ENCODE measurements at regions not wholly inside any gene's neighbourhood (a gene's known extent, or its start where the extent isn't known, plus 50 kb on each side); places are given as distances from the start of the nearest gene placed in this dataset.
"Not testable (repeated sequence)": the region's sequence is repeated elsewhere in the genome, so short reads cannot be mapped to it uniquely, and the experiment has no call there.

DNA sequence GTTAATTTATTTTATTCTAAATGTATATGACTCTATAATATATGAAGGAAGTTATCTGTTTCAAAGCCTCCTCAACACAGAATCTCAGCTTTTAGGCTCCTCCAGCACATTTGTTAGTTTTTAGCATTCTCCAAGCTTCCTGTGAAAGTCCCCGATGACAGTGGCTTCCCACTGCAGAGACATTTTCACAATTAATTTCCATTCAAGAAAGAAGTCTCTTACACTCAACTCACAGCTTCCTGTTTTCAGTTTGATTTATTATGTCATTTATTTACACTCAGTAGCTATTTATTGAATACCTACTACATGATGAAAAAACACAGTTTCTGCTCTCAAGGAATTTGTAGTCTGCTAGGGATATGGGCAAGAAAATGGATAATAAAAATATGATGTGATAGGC is 2228.2 kb upstream of the WWC1 start:
- DNase-seq = no peak

DNA sequence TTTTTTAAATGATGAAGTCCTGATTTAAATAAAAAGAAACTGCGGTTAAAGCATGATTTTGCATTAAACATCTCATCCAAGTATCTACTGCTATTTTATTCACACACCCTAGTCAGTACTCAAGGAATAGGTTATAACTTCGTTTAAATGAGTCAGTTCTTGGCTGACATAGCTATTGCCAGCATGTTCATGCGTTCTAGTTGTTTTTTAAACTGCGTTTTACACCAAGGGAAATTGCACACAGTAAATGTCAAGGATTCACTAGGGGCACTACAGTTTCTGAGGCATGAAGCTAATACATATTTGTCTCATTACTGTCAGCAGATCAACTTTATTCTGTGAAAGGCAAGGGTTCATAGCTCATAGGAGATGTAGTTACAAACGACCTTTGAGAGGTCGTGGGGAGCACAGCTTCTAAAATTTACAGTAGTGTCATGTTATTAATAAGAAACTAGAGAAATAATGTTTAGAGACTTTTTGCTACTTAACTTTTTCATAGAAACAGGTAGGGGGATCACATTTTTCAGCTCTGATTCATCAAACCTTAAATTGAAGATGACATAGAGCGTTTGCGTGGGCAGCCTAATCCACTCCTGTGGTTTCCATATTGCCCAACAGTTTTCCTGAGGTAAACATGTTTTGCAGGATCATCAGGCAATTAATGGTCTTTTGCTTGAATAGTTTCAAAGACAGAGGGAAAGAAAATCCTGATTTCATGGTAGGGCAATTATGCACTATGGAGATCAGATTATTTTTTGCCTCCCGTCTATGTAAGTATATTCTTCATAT is 2222.7 kb upstream of the WWC1 start:
- no peak for DNase-seq

DNA sequence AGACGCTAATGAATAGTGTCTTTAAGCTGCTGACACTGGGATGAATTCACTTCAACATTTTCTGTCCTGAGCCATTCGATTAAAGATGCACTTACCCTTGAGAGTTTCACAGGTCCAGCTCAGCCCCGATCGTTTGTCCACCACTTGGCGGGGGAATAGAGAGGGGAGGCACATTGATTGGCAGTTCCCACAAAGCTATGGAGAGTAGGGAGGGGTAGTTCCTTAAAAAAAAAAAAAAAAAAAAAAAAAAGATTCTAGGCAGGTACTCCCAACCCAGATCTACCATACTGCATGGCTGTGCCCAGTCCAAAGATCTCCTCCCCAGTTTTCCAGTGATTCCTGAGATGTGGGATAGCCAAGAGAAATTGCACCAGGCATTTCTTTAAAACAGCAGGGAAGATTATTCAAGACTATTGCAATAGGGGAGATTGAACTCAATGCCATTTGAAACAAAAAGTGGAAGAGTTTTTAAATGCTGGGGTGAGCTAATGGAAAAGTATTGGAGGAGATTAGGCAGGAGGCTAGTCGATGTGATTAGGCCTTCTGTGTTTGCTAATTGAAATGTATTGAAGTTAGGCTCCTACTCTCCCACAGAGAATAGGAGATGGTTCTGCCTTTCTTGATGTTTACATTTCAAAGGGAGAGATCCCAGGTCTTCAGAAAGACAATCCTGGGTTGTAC is 2217.4 kb upstream of the WWC1 start:
- DNase-seq = no peak

DNA sequence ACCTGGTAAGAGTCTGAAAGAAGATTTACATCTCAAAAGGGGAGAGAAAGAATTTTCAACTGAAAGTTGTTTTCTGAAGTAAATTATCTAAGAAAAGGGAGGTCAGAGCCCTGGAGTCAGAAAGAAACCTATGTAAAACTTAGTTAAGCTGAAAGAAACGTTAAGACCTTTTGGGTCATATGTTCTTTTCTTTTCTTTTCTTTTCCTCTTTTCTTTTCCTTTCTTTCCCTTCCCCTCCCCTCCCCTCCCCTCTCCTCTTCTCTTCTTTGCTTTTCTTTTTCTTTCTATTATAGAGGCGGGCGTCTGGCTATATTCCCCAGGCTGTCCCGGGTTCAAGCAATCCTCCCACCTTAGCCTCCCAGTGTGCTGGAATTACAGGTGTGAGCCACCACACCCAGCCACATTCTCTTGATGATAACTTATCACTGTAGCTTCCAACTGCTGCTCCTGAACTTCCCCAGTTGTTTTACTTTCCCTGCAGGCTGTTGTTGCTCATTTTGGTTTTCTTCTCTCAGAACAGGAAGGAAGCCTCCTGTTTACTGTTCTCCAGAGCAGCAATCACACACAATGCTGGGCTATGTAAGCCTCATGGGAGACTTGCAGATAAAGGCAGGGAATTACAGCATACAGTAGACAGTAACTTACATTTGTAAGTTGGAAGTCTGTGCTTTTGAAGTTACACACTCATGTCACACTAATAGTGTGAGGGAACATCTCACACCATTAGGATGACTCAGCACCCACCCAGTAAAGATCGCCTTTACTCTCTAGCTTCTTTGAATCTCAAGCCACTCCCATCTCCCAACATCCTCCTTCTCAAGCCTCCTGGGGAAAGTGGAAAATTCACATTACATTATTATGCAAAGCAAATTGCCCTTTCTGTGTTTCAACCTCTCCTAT is 2216.6 kb upstream of the WWC1 start:
- DNase-seq = no peak

DNA sequence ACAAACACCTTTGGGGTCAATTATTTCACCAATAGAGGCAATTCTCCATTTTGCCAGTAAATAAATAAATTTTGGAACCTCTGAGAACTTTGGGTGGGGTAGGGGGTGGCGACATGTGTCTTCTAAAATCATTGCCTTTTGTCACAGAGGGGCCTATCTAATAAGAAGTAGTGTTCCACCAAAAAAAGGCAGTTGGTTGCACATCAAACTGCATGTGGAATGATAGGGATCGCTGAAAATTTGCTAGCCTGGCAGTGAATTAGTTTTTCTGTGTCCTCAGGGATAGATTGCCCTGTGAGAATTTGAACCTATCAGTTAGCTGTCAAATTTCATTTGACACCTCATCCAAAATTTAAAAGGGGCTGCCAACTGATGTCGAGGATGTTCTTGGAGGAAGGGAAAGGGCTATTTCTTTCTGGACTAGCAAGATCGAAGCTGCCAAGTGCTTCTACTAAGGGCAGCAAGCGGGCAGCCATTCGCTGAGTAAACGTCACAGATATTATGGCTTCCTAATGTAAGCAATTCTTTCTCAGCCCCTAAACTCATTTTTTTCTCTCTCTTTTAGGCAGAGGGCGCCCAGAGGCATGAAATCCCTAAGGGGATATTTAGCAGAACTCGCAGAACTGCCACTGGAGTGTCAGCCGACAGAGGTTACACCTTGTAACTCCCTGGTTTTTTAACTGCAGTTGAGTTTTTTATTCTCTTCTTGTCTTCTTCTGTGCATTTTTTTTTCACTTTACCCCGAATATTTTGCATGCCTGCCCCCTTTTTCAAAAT is 2208.1 kb upstream of the WWC1 start:
- no peak for DNase-seq

DNA sequence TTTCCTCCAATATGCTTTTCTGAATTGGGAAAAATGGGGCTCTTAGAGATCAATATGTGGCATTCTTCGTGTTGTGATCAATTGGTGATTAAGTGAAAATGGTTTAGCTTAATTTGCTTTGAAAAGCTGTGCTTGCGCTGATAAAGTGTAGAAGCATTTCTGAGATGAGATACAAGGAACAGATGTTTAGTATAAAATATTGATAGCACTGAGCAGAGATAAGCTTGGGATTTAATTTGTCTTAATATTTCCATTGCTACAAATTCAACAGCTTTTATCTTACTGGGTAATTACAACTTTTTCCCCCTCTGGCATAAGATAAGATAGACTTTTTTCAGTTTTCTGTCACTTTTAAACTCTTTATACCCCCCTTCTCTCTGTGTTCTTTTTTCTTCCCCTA is 2204.9 kb upstream of the WWC1 start:
- DNase-seq = no peak

DNA sequence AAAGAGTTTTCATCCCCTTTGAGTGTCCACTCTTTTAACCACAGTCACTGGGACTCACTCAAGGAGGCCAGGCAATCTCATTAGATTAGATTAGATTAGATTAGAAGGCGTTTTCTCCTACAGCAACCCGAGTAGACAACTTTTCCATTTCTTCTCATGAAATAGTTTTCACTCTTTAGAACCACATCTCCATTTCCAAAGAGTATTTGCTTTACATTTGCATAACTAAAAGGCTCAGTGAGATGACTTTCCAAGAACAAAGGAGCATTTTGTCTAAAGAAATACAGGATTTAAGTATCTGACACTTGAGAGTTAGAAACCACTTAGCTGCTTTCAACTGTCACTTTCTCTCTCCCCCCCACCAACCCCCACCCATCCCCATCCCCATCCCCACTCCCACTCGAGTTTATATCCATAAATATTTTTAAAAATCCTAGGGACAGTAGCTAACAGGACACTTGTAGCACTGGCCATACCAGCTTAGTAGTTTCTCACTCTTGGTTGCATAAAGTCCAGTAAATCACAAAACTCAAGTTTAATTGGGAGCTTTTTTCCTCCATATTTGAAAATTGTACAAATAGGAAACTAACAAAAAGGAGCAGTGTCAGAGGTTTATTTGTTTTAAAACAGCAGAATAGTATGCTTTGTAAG is 2202.9 kb upstream of the WWC1 start:
- DNase-seq = no peak

DNA sequence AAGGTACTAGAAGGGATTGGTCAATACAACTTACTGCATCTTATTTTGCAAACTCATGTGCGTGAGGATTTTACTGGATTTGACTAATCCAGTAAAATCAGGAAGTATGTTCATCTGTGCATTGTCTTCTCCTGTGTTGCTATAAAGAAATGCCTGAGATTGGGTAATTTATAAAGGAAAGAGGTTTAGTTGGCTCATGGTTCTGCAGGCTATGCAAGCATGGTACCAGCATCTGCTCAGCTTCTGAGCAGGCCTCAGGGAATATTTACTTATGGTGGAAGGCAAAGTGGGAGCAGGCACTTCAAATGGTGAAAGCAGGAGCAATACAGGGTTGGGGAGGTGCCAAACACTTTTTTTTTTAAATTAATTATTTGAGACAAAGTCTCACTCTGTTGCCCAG is 2199.5 kb upstream of the WWC1 start:
- no peak for DNase-seq

DNA sequence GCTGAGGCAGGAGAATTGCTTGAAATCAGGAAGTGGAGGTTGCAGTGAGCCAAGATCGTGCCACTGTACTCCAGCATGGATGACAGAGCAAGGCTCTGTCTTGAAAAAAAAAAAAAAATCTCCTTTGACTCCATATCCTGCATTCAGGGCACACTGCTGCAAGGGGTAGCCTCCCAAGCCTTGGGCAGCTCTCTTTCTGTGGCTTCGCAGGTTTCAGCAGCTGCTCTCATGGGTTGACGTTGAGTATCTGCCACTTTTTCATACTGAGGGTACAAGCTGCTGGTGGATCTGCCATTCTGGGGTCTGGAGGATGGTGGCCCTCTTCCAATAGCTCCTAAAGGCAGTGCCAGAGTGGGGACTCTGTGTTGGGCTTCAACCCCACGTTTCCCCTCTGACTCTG is 2198.1 kb upstream of the WWC1 start:
- DNase-seq = no peak

DNA sequence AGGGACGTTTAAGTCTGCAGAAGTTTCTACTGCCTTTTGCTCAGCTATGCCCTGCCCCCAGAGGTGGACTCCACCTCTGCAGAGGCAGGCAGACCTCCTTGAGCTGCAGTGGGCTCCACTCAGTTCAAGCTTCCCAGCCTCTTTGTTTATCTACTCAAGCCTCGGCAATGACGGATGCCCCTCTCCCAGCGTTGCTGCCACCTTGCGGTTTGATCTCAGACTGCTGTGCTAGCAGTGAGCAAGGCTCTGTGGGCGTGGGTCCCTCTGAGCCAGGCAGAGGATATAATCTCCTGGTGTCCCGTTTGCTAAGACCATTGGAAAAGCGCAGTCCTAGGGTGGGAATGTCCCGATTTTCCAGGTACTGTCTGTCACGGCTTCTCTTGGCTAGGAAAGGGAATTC is 2188.5 kb upstream of the WWC1 start:
- no peak for DNase-seq

DNA sequence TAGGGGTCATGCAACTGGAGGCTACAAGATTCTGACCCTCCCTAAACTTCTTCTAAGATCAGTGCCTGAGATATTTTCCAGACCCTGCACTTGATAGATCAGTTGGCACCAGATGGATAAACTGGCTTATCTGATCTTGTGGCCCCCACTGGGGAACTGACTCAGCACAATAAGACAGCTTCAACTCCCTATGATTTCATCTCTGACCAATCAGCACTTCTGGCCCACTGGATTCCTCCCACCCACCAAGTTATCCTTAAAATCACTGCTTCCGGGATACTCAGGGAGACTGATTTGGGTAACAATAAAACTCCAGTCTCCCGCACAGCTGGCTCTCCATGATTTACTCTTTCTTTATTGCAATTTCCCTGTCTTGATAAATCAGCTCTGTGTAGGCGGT is 2180.4 kb upstream of the WWC1 start:
- no peak for DNase-seq

DNA sequence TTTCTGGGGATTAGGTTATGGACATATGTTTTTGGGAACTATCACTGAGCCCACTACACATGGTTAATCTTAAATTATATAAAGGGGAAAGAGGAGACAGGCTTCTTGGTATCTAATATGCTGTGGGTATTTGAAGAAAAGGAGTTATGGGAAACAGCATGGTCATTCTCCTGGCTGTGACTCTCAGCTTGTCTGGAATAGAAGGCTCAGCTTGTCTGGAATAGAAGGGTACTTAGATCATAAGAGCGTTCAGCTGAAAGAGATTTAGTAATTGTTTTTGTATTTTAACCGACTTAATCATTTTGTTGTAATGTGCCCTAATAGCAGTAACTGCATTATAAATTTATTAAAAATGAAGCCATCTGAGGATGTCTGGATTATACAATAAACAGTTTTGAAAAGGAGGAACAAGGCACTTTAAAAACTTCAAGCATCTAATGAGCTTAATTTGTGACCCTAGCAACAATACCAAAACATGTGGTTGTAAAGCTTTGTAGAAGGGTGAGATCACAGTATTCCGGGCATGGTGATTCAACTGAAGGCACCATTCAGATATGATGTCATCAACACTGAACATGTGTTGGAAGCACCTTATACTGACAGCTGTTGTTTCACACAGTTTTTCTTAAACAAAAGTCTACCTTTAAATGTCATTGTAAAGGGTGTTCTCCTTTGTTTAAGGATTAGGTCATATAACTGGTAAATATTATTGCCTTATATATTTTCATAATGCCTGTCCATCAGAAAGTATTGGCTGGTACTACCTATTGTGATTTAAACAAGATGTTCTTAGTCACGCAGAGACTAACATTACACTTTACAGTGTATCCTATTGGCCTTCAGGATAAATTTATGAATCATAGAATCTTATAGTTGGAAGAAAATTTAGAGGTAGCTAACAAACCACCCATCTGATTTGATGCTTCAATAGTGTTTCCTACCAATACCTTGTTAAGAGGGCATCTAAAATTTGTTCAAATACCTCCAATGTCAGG is 2174.1 kb upstream of the WWC1 start:
- DNase-seq = no peak

DNA sequence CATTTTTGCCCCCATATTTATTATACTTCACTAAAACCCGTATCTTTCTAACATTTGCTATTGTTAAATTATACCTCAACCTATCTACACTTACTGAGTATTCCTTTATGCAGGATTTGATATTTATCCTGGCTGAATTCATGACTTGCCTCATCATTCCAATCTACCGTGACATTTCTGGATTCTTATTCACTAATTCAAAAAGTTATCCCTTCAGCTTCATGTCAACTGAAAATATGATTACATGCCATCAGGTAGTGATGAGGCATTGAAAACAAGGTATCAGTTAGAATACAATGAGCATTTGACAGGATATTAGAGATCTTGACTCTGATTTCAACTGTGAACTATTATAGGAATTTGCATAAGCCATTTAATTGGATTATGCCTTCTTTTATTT is 2171.9 kb upstream of the WWC1 start:
- DNase-seq = no peak

DNA sequence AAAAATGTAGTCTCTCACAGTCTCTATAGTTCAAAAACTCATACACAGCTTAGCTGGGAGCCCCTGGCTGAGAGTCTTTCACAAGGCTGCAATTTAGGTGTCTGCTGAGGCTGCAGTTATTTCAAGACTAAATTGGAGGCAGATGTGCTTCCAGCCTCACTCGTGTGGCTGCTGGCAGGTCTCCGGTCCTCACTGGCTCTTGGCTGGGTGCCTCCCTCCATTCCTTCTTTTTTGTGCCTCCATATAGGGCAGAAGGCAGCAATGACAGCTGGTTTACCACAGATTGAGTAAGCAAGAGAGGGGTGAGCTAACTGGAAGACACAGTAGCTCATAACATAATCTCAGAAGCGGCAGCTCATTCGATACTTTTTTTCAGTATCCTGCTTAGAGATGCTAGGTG is 2167.7 kb upstream of the WWC1 start:
- no peak for DNase-seq

DNA sequence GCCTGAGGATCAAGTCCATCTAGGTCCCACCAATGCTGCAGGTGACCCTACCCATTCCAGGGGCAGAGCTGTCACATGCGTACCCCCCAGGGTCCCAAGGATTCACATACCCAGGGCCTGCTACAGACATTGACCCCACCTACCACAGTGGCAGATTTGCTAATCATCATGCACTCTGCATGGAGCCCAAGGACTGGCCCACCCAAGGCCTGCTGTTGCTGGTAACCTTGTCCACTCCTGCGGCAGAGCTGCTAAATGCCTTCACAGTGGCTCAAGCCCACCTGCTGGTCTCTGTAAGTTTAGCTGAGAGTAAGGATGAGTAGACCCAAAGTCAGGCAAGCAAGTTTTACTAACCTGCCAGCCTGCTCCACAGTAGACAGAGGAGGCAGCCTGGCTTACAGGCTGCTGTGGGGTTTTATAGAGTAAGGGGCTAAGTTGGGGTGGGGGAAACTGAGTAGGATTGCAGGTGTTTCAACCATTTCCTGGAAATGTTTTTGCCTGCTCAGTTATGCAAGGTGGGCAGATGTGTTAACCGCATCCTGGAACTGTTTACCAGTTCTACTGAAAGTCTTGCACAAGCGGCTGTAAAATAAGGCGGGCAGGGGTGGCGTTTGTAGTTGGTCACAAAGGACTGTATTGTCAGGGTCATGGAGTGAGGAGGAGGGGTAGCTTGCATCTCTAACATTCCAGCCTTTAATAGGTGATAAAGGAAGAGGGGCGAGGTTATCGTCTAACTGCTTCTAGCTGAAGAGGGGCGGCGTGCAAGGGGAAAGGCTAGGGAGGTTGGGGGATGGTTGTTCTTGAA is 2163.5 kb upstream of the WWC1 start:
- DNase-seq = no peak

DNA sequence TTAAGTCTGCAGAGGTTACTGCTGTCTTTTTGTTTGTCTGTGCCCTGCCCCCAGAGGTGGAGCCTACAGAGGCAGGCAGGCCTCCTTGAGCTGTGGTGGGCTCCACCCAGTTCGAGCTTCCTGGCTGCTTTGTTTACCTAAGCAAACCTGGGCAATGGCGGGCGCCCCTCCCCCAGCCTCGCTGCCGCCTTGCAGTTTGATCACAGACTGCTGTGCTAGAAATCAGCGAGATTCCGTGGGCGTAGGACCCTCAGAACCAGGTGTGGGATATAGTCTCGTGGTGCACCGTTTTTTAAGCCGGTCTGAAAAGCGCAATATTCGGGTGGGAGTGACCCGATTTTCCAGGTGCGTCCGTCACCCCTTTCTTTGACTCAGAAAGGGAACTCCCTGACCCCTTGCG is 2146.3 kb upstream of the WWC1 start:
- DNase-seq = not testable (repeated sequence)

DNA sequence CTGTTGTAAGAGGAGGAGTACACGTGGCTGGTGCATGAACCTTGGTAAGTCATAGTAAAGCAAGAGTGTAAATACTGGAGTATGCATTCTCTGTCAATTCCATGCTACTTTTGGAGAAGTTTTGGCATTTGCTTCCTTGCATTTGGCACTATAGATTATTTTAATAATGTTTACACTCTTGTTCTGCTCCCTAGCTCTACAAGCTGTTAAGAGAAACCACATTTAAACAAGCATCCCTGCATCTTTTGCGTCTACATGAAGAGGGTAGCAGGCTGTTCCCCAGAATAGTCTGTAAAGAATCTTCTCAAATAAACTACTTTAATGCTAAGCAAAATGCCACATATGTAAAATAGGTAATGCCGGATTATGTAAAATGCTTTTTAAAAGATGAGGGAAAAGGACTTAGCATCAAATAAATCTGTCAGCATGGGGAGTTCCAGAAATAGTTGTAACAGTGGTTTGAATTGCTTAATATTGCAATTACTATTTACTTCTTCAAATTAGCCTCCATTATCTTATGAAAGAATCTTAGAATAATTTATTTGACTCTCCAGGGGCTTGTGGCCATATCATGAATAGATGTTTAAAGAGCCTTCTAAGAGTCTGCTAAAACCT is 2127.3 kb upstream of the WWC1 start:
- no peak for DNase-seq

DNA sequence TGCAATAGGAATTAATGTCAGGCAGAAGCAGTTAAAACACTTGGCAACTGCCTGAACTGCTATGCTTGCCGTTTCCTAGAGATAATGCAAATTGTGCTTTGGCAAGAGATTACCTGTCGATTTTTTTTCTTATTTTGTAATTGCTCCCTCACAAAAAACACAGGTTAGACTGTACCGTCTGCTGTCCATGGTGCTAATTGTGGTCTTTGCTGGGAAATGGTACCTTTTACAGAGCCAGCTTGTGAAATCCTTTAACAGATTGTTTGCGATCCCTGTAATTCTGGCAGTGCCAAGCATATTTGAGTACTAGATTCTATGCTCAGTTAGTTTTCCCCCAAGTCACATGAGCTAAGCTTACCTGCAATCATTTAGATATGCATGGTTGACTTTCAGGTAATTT is 2125.8 kb upstream of the WWC1 start:
- no peak for DNase-seq

DNA sequence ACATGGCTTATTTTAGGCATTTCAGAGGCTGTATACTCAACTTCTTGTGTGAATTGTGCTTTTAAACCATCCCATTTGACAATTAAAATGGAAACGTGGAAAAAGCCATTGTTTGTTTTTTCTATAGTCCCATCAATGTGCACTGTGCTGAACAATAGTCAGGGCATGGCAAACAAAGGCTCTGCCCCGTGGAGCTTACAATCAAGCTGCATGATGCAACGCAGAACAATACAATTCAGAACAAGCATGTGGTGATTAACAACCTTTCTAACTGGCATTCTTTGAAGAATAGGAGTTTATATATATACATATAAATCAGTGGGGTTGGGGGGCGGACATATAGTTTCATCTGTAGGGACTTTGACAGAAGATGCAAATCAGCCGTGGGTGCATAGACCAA is 2125.4 kb upstream of the WWC1 start:
- DNase-seq = no peak

DNA sequence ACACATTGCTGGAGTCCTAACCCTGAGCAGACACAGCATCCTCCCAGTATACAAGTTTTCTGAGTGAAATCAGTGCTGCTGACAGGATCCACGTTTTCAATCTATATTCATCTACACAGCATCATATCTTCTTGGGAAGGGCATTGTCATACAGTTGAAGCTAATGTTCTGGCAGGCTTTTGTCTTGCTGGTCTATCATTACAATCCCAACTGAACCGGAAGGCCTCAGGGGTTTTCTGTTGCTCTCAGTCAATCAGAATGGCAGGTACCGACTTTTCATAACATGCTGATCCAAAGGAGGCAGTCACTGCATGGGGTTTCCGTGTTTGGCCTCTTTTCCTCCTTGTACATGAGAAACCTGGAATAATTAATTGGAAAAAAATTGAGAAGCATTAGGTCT is 2118.8 kb upstream of the WWC1 start:
- no peak for DNase-seq
